ENCODE measurements at regions not wholly inside any gene's neighbourhood (a gene's known extent, or its start where the extent isn't known, plus 50 kb on each side); places are given as distances from the start of the nearest gene placed in this dataset.
"Not testable (repeated sequence)": the region's sequence is repeated elsewhere in the genome, so short reads cannot be mapped to it uniquely, and the experiment has no call there.

DNA sequence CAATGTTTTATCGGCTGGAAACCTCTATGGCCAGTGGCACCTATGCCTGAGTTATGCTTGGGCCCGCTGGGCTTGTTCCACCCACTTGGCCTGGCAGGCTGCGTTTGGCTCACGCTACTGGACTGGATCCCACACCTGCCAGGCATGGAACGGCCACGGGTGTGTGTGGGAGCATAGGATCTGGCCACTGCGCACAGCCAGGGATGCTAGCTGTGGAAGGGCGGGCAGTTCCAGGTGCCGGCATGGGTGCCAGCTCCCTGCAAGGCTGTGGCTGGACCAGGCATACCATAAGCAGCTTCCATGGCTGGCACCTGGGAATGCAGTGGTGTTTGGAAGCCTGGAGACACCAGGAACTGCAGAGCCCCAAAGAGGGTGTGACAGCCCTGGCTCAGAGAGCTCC lies 1063.9 kb upstream of the ACO1 start:
- no peak for DNase-seq (ENCODE audit: low read depth in 2 of 2)

GRCh38 chr9:31321256-31321655 lies 1063.2 kb upstream of the ACO1 start:
- no peak for DNase-seq (ENCODE audit: low read depth in 2 of 2)

- DNase-seq (ENCODE audit: low read depth in 2 of 2) = no peak
Measured at GRCh38 chr9:31321686-31322085, 1062.8 kb upstream of the ACO1 start.

DNA sequence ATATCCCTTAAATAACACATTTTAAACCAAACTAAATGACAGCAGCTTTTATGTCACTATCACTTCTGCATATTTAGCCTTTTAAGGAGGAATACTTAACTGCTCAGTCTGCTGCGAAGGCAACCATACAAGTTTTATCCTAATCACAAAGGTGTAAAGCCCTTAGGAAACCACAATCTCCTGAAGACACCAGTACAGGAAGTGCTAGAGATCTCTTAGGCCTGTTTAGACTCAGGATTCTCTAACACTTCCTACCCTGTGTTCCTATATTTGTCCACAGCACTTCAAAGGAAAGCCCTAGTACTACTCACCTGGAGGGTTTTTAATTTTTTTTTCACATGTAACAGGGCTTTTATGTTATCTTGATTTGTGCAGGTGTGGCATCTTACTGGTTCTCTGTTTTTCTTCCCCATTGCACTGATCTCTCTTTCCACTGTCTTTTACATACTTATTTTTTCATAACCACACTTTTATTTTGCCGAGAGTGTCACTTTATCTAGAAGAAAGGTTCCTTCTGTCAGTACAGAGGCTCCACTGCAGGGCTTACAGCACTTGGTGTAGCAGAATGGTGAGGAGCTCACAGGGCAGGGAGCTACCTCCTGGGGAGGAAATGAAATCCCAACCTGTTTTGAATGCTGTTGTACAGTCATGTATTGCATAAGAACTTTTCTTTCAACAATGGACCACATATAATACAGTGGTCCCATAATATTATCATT lies 1060.6 kb upstream of the ACO1 start:
- no peak for DNase-seq (ENCODE audit: low read depth in 2 of 2)

- DNase-seq (ENCODE audit: low read depth in 2 of 2) = no peak
Measured at GRCh38 chr9:31325778-31326177, 1058.7 kb upstream of the ACO1 start.

GRCh38 chr9:31326883-31327282 lies 1057.6 kb upstream of the ACO1 start:
- DNase-seq (ENCODE audit: low read depth in 2 of 2) = not testable (repeated sequence)

GRCh38 chr9:31334837-31335528 lies 1049.5 kb upstream of the ACO1 start:
- no peak for DNase-seq (ENCODE audit: low read depth in 2 of 2)

DNA sequence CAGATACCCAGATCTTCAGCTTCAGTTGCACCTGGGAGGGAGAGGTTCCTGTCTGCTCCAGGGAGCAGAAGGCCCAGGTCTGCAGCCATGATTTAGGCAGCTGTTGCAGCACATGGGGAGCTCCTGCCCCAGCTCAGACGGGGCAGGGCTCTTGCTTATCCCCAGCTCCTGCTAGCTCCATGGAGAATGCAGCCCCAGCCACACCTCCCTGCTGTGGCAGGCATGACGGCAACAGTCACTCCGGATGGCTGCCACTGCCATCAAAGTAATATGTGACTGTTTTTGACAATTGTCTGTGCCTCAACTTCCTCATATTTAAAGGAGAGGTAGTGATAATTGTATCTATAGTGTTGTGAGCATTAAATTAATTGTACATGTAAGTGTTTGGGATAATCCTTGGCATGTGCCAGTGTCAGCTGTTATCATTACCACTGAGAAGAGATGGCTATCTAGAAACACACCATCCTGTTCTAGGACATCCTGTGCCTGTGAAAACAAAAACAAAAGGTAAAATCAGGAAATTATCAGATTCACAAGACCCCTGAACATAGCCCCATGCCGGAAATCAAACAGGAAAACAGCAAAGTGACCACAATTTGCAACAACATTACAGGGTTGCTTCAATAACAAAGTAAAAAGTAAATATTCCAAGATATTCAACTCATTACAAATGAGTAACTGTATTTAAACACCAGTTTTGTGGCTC lies 1048.8 kb upstream of the ACO1 start:
- no peak for DNase-seq (ENCODE audit: low read depth in 2 of 2)

GRCh38 chr9:31336386-31336785 lies 1048.1 kb upstream of the ACO1 start:
- no peak for DNase-seq (ENCODE audit: low read depth in 2 of 2)

- no peak for DNase-seq (ENCODE audit: low read depth in 2 of 2)
Measured at GRCh38 chr9:31336841-31337240, 1047.6 kb upstream of the ACO1 start.

DNA sequence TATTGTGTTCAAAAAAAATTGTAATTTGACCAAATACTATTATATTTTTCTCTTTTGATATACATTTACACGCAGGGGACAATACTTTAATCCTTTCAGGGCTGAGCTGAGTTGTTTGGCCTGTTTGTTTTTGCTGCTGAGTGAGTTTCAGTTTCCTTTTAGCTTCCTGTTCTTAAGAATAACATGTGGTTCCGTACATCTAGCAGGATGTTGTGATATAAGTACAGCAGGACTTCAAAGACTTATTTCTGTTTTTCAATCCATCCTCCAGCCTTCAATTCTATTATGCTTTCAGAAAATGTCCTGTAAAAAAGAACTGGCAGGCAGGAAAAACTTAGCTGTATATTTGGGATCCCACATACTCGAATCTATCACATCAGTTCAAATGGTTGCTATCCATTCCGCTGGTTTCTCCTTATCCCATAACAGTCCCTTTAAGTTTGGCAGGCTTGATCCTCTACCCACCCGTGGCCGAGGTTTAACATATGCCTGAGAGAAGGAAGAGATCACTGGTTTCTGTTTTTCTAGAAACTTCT lies 1037.3 kb upstream of the ACO1 start:
- DNase-seq (ENCODE audit: low read depth in 2 of 2) = no peak

GRCh38 chr9:31355159-31355882 lies 1029.1 kb upstream of the ACO1 start:
- DNase-seq (ENCODE audit: low read depth in 2 of 2) = no peak

DNA sequence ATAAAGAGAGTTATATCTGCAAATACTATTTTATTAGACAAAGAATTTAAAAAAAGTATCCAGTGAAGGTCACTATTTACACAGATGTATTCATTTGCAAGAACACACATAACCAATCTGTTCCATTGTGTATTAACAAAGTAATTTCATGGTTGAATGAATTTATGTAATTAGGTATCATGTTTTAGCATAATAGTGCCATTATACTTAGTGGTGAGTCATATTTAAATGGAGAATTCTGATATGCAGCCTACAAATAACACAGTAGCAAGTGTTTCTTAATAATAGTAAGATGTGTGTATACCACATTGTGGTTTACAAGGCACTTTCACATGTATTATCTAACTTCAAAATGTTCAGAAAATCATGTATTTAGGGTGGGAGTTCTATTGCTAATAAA lies 1028.5 kb upstream of the ACO1 start:
- DNase-seq (ENCODE audit: low read depth in 2 of 2) = no peak

DNA sequence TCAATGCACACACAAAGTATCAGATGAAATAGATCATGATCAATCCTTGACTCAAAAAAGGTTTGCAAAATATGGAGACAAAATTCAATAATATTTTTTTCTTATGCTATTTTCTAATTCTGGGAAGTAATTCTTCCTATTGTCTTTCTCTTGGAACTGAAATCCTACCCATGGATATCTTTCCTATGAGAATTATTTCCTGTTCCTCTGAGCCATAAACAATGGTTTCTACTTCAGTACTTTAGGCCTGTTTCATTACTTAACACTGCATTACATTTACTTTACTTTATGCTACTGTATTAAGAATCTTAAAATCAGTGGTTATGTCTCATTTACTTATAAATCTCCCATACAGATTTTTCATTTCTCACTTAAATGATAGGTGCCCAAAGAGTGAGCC lies 1025.4 kb upstream of the ACO1 start:
- DNase-seq (ENCODE audit: low read depth in 2 of 2) = no peak

DNA sequence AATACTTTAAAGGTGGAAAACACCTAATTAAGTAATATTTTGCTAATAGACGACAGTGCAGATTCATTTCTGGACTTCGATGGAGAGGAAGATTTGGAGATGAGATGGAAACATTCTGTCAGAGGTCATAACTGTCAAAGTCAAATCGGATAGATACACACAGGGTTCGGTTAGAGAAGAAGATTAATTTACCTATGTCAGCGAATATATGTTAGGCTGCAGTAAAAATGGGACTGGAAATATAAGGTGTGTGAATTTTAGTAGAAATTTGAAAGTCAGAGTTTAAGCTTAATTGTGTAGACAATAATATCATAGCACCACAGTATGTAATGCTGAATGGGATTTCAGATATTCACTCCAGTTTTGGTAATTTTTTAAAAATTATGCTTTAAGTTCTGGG lies 1020.3 kb upstream of the ACO1 start:
- DNase-seq (ENCODE audit: low read depth in 2 of 2) = no peak

DNA sequence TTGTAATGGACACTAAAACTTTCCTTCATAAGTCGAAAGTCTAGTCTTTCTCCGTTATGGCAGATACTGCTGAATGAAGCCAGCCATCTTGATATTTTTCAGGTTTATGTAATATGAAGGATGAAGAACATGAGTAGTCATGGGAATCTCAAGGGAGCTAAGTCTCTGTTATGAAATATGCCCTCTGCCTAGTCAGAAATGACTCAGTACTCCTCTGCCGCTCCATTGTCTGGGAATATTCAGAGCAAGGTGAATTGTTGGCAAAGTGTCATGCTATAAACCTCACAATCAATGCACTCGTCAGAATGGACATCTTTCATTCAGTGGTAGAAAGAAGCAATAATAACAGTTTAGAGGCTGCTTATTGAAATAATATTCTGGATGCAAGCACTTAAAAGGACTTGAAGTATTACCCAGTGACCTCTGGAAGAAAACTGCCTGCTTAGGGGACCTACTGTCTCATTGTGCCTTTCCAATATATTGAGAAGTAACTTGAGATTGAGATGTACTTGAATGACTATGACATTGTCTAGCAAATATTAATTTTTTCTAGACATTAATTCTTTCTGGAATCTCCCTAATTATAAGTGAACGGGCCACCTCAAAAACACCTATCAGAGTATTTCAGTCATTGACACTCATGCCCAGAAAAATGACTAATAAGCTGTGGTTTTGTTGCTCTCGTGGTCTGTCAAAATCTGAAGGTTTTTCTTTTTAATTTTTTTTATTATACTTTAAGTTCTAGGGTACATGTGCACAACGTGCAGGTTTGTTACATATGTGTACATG lies 1011.5 kb upstream of the ACO1 start:
- no peak for DNase-seq (ENCODE audit: low read depth in 2 of 2)

GRCh38 chr9:31377358-31377757 lies 1007.1 kb upstream of the ACO1 start:
- DNase-seq (ENCODE audit: low read depth in 2 of 2) = no peak

- no peak for DNase-seq (ENCODE audit: low read depth in 2 of 2)
Measured at GRCh38 chr9:31388660-31389059, 995.8 kb upstream of the ACO1 start.

DNA sequence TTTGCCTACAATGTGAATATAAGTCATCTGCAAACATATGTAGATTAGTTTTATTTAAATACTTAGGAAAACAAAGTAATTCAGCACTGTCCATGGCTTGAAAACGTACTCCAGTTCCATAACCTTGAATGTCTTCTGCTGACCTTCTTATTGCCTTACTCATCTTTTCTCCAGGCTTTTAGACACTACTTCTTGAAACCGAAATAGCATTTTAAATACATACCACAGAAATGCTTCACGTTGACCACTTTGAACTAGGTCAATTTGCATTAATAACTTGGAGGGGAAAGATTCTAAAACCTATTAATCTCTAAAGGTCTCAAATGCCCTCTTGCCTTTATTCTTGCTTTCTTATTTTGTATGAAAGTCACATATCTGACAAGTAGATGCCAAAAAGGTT lies 995.4 kb upstream of the ACO1 start:
- no peak for DNase-seq (ENCODE audit: low read depth in 2 of 2)

GRCh38 chr9:31390403-31391025 lies 993.9 kb upstream of the ACO1 start:
- DNase-seq (ENCODE audit: low read depth in 2 of 2) = no peak

DNA sequence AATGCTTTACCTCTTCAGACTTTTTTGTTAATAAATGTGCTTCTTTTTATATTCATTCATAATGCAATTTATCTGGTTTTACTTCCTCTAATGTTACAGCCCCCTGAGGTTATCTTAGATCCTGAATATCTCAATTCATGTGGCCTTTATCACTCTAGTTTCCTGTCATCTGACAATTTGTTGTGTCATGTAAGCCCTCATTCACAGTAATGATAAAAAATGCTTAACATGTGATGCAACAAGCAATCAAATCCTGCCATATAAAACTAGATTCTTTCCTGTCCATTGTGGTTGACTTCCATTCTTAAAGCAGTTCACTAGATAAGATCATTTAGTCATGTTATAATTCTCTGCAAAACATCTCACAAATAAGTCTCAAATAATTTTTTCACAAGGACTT lies 991.2 kb upstream of the ACO1 start:
- no peak for DNase-seq (ENCODE audit: low read depth in 2 of 2)

Measured in stimulated activated CD4-positive, alpha-beta T cell treated with anti-CD3 and anti-CD28 coated beads, Interleukin-12 subunit alpha, Interleukin-12 subunit beta, amount 100 ng/mL, for 24 hours (primary cell).